ENCODE measurements at regions not wholly inside any gene's neighbourhood (a gene's known extent, or its start where the extent isn't known, plus 50 kb on each side); places are given as distances from the start of the nearest gene placed in this dataset.

DNA sequence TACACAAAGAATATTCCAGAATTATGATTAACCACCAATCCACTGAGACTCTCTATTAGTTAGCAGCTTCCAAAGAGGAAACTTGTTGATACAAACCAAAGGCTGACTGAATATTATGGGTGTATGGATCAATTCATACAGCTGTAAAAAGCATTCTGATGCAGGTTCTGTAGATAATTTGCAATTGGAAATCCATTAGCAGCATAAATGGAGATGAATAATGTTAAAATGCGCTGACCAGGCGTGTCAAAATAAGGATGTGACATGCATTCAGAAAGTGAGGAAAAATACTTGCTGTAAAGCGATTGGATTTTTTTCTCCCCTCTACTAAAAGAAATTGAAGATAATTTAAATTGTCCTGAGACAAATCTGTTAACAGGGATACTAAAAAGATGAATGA, 169.0 kb upstream of the DDX18 start:
- ChIA-PET CTCF (no interaction called here), POLR2A (ENCODE audit: unreplicated experiment) (no interaction called here)
- H3K23ac ChIP-seq (ENCODE audit: low read depth, low read length): no peak overlapping the region
- no peak overlapping the region for H3K4ac ChIP-seq (ENCODE audit: low read depth, low read length)
- no peak overlapping the region for H2BK15ac ChIP-seq (ENCODE audit: low read depth, low read length)
- DNase-seq: no peak
- no peaks in the 10 kb centered on the region for H3K36me3 ChIP-seq (ENCODE audit: control insufficient read depth, insufficient read depth, low read length)
- intact Hi-C loops (cut with micrococcal nuclease) (no loop called here), dilution Hi-C loops (cut with HindIII; ENCODE audit: low sequenced_read_pairs, unreplicated experiment) (no loop called here), in situ Hi-C loops (cut with MboI; ENCODE audit: low sequenced_read_pairs) (no loop called here)
- no peak overlapping the region for H4K5ac ChIP-seq (ENCODE audit: low read depth, low read length)
- H3K27ac ChIP-seq (ENCODE audit: insufficient read depth, low read length): no peak overlapping the region
- ATAC-seq (ENCODE audit: low read depth): no peak
- H3K79me1 ChIP-seq (ENCODE audit: low read depth in 1 of 2, low read length in 2 of 2): no peaks in the 10 kb centered on the region
- no peak overlapping the region for H3K56ac ChIP-seq (ENCODE audit: extremely low read depth, insufficient read depth, low read length)
- no peaks in the 10 kb centered on the region for H3K9me1 ChIP-seq (ENCODE audit: insufficient read depth, low read length)
- no peaks in the 10 kb centered on the region for H4K20me1 ChIP-seq (ENCODE audit: insufficient read depth, low read length)
- no CpG with 5 or more reads among the region's 3 CpGs for WGBS, 2 experiments (ENCODE audit: extremely low coverage in 2 of 2, insufficient read length in 1 of 2)
- no peak overlapping the region for H3K18ac ChIP-seq (ENCODE audit: low read depth, low read length)
- no peak overlapping the region for H2BK5ac ChIP-seq (ENCODE audit: low read depth, low read length, poor library complexity, severe bottlenecking)
- H2BK20ac ChIP-seq (ENCODE audit: low read depth, low read length): no peak overlapping the region
- no peak overlapping the region for H3K4me3 ChIP-seq (ENCODE audit: insufficient read depth, low read depth, low read length)
- no TSS peak for BruUV-seq (replicated peaks)
- peaks cover 7% of the 10 kb centered on the region for H3K9me3 ChIP-seq (ENCODE audit: control insufficient read depth, insufficient read depth, low read length)
- H3K14ac ChIP-seq (replicated peaks; ENCODE audit: low read depth, low read length): no peak overlapping the region
- no peak overlapping the region for H2AK5ac ChIP-seq (ENCODE audit: low read depth, low read length)
- no peak overlapping the region for H2AFZ ChIP-seq (replicated peaks; ENCODE audit: low read length, poor library complexity)
- no peak overlapping the region for H3K4me2 ChIP-seq (ENCODE audit: low read depth, low read length)
- H2AK9ac ChIP-seq (replicated peaks; ENCODE audit: low read depth, low read length, poor library complexity): no peak overlapping the region
- H3K4me1 ChIP-seq (ENCODE audit: control insufficient read depth, insufficient read depth, low read length): no peaks in the 10 kb centered on the region
- no peak overlapping the region for H4K91ac ChIP-seq (ENCODE audit: insufficient read depth, low read depth, low read length)
- no peak overlapping the region for H4K8ac ChIP-seq (ENCODE audit: low read depth in 2 of 2, low read length in 2 of 2)
- TF ChIP-seq POLR2A (IDR thresholded peaks at IDR 0.05; ENCODE audit: low read depth, low read length): no peak
- TF ChIP-seq, protein P1, sequence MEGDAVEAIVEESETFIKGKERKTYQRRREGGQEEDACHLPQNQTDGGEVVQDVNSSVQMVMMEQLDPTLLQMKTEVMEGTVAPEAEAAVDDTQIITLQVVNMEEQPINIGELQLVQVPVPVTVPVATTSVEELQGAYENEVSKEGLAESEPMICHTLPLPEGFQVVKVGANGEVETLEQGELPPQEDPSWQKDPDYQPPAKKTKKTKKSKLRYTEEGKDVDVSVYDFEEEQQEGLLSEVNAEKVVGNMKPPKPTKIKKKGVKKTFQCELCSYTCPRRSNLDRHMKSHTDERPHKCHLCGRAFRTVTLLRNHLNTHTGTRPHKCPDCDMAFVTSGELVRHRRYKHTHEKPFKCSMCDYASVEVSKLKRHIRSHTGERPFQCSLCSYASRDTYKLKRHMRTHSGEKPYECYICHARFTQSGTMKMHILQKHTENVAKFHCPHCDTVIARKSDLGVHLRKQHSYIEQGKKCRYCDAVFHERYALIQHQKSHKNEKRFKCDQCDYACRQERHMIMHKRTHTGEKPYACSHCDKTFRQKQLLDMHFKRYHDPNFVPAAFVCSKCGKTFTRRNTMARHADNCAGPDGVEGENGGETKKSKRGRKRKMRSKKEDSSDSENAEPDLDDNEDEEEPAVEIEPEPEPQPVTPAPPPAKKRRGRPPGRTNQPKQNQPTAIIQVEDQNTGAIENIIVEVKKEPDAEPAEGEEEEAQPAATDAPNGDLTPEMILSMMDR (conservative IDR thresholded peaks at IDR 0.05; ENCODE audit: low read depth, low read length): no peak
- no peak for TF ChIP-seq RFX5 (IDR thresholded peaks at IDR 0.05; ENCODE audit: low read depth, low read length)
- TF ChIP-seq MAFK (IDR thresholded peaks at IDR 0.05; ENCODE audit: low read depth, low read length): no peak
- TF ChIP-seq FOS (IDR thresholded peaks at IDR 0.05; ENCODE audit: low read depth, low read length): no peak
- no peak for TF ChIP-seq BHLHE40 (IDR thresholded peaks at IDR 0.05; ENCODE audit: low read depth, low read length)
- TF ChIP-seq, protein P2, sequence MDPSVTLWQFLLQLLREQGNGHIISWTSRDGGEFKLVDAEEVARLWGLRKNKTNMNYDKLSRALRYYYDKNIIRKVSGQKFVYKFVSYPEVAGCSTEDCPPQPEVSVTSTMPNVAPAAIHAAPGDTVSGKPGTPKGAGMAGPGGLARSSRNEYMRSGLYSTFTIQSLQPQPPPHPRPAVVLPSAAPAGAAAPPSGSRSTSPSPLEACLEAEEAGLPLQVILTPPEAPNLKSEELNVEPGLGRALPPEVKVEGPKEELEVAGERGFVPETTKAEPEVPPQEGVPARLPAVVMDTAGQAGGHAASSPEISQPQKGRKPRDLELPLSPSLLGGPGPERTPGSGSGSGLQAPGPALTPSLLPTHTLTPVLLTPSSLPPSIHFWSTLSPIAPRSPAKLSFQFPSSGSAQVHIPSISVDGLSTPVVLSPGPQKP (IDR thresholded peaks at IDR 0.05; ENCODE audit: borderline replicate concordance, low read depth, low read length): no peak
- no peak for TF ChIP-seq MAZ (IDR thresholded peaks at IDR 0.05; ENCODE audit: borderline replicate concordance, low read depth, low read length)
- no peak overlapping the region for H3K9ac ChIP-seq (ENCODE audit: low read depth, low read length)
- no peaks in the 10 kb centered on the region for H3K27me3 ChIP-seq (ENCODE audit: control insufficient read depth, insufficient read depth, low read length)
- no peak overlapping the region for H2BK120ac ChIP-seq (ENCODE audit: low read depth, low read length)
